Astrocyte (in vitro differentiated cells and primary cell): ENCODE measurements at regions not wholly inside any gene's neighbourhood (a gene's known extent, or its start where the extent isn't known, plus 50 kb on each side); places are given as distances from the start of the nearest gene placed in this dataset.

Experiments
- DNase-seq: peaks from one replicate; pipeline ENCODE4 v3.0.0-alpha.2; 2010; ENCODE audit warnings: low read depth
- FAIRE-seq: peaks from 2 replicates; lab custom pipeline; 2011; peaks lifted over from hg19 to GRCh38; lab: Jason Lieb, UNC
- H2AFZ ChIP-seq: 2 replicates; pipeline ENCODE4 v1.6.0; 2012; ENCODE audit warnings: low read depth, low read length, inconsistent platforms
- H3K27ac ChIP-seq: 2 replicates; pipeline ENCODE4 v1.5.1; 2011; ENCODE audit warnings: low read depth, low read length, inconsistent platforms
- H3K27me3 ChIP-seq: 2 replicates; pipeline ENCODE4 v1.6.0; 2011; ENCODE audit warnings: low read length, inconsistent platforms; ENCODE audit not compliant: insufficient read depth
- H3K36me3 ChIP-seq: 2 replicates; pipeline ENCODE4 v1.5.1; 2011; ENCODE audit warnings: low read length, inconsistent platforms; ENCODE audit not compliant: insufficient read depth
- H3K4me1 ChIP-seq: 2 replicates; pipeline ENCODE4 v1.5.1; 2011; ENCODE audit warnings: low read length, inconsistent platforms; ENCODE audit not compliant: insufficient read depth
- H3K4me2 ChIP-seq: 2 replicates; pipeline ENCODE4 v1.6.0; 2012; ENCODE audit warnings: low read length, inconsistent platforms
- H3K4me3 ChIP-seq: 2 replicates; pipeline ENCODE4 v1.5.1; 2011; ENCODE audit warnings: low read depth, mild to moderate bottlenecking, low read length, inconsistent platforms; ENCODE audit not compliant: insufficient read depth
- H3K79me2 ChIP-seq: 2 replicates; pipeline ENCODE4 v1.6.0; 2012; ENCODE audit warnings: mild to moderate bottlenecking, low read length, inconsistent platforms; ENCODE audit not compliant: insufficient read depth
- H3K9ac ChIP-seq: 2 replicates; pipeline ENCODE4 v1.6.0; 2012; ENCODE audit warnings: mild to moderate bottlenecking, low read length, inconsistent platforms
- H3K9me3 ChIP-seq: 2 replicates; pipeline ENCODE4 v1.5.1; 2012; ENCODE audit warnings: low read depth, mild to moderate bottlenecking, low read length, inconsistent platforms; ENCODE audit not compliant: insufficient read depth
- H4K20me1 ChIP-seq: 2 replicates; pipeline ENCODE4 v1.6.0; 2012; ENCODE audit warnings: low read length, inconsistent platforms; ENCODE audit not compliant: insufficient read depth
- H3K27ac Mint-ChIP-seq: one replicate; pipeline ENCODE4 v1.8.0; 2021; ENCODE audit warnings: mild to moderate bottlenecking, mixed read lengths; ENCODE audit not compliant: unreplicated experiment
- H3K27me3 Mint-ChIP-seq: one replicate; pipeline ENCODE4 v1.8.0; 2021; ENCODE audit warnings: low read depth, mixed read lengths; ENCODE audit not compliant: unreplicated experiment
- H3K36me3 Mint-ChIP-seq: one replicate; pipeline ENCODE4 v1.8.0; 2021; ENCODE audit warnings: low read depth, mixed read lengths; ENCODE audit not compliant: unreplicated experiment
- H3K4me1 Mint-ChIP-seq: one replicate; pipeline ENCODE4 v1.8.0; 2021; ENCODE audit warnings: low read depth, mixed read lengths; ENCODE audit not compliant: unreplicated experiment
- H3K4me3 Mint-ChIP-seq: one replicate; pipeline ENCODE4 v1.8.0; 2021; ENCODE audit warnings: mild to moderate bottlenecking, moderate library complexity, mixed read lengths; ENCODE audit not compliant: unreplicated experiment
- H3K9me3 Mint-ChIP-seq: one replicate; pipeline ENCODE4 v1.8.0; 2021; ENCODE audit warnings: mild to moderate bottlenecking, mixed read lengths; ENCODE audit not compliant: unreplicated experiment
- TF ChIP-seq, protein P1 (sequence below): IDR thresholded peaks from 2 replicates; pipeline ENCODE4 v1.5.1; 2011; ENCODE audit warnings: low read depth, mild to moderate bottlenecking, inconsistent platforms, low read length, moderate library complexity; ENCODE audit not compliant: insufficient read depth

DNA sequence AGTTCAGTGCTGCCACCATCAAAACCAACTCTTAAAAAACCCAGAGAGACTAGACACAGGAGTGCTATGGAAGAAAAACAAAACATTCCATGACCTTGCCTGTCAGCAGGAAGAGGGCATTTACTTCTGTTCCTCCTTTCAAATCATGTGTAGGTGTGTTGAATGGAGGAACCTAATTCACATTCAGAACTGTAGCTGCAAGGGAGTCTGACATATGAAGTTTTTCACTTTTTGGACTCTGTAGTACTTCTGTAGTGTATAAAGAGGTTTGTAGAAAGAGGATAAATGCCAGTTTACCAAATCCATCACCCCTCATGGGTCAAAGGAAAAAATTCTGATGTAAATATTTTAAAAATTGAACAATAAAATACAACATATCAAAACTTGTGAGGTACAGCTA lies 51.1 kb upstream of the SYPL1 start:
- no peaks in the 10 kb centered on the region for H3K36me3 ChIP-seq
- Mint-ChIP-seq H3K27ac (no peak overlapping the region), H3K36me3 (no peaks in the 10 kb centered on the region), H3K4me3 (no peak overlapping the region), H3K9me3 (peaks cover 8% of the 10 kb centered on the region), H3K27me3 (no peaks in the 10 kb centered on the region), H3K4me1 (no peaks in the 10 kb centered on the region)
- H3K9ac ChIP-seq: no peak overlapping the region
- H3K27ac ChIP-seq: no peak overlapping the region
- no peak overlapping the region for H2AFZ ChIP-seq
- FAIRE-seq (no peak), DNase-seq (no peak)
- TF ChIP-seq, protein P1, sequence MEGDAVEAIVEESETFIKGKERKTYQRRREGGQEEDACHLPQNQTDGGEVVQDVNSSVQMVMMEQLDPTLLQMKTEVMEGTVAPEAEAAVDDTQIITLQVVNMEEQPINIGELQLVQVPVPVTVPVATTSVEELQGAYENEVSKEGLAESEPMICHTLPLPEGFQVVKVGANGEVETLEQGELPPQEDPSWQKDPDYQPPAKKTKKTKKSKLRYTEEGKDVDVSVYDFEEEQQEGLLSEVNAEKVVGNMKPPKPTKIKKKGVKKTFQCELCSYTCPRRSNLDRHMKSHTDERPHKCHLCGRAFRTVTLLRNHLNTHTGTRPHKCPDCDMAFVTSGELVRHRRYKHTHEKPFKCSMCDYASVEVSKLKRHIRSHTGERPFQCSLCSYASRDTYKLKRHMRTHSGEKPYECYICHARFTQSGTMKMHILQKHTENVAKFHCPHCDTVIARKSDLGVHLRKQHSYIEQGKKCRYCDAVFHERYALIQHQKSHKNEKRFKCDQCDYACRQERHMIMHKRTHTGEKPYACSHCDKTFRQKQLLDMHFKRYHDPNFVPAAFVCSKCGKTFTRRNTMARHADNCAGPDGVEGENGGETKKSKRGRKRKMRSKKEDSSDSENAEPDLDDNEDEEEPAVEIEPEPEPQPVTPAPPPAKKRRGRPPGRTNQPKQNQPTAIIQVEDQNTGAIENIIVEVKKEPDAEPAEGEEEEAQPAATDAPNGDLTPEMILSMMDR: no peak
- no peaks in the 10 kb centered on the region for H4K20me1 ChIP-seq
- H3K79me2 ChIP-seq: no peaks in the 10 kb centered on the region
- no peak overlapping the region for H3K4me2 ChIP-seq
- H3K4me1 ChIP-seq: no peaks in the 10 kb centered on the region
- no peaks in the 10 kb centered on the region for H3K27me3 ChIP-seq
- H3K4me3 ChIP-seq: no peak overlapping the region
- peaks cover 3% of the 10 kb centered on the region for H3K9me3 ChIP-seq
